AG04449 (cell line): ENCODE measurements at regions not wholly inside any gene's neighbourhood (a gene's known extent, or its start where the extent isn't known, plus 50 kb on each side); places are given as distances from the start of the nearest gene placed in this dataset.

Source experiments
- CTCF ChIA-PET: fragments of 350-600 bp; formaldehyde crosslinking; extraction: SDS; loops from one replicate; lab custom pipeline; 2021; ENCODE audit warnings: antibody characterized with exemption; lab: Yijun Ruan, JAX
- POLR2A ChIA-PET: fragments of 400-600, 350-600 bp; formaldehyde crosslinking; extraction: SDS; loops from one replicate; lab custom pipeline; 2020; ENCODE audit warnings: antibody characterized with exemption, inconsistent platforms; lab: Yijun Ruan, JAX
- DNase-seq: peaks from one replicate; pipeline ENCODE4 v3.0.0-alpha.2; 2010; ENCODE audit warnings: low read depth, low spot score
- H3K4me3 ChIP-seq: 2 replicates; pipeline ENCODE4 v1.5.1; 2011; ENCODE audit warnings: low read depth, mild to moderate bottlenecking, control low read depth, low read length
- CTCF ChIP-seq: IDR thresholded peaks from one replicate; pipeline ENCODE4 v1.5.1; 2011; ENCODE audit warnings: mild to moderate bottlenecking, moderate library complexity, low read length, control low read depth, inconsistent platforms; ENCODE audit not compliant: insufficient read depth; ENCODE audit errors: missing control alignments

- no peak overlapping the region for H3K4me3 ChIP-seq
- DNase-seq: no peak
- ChIA-PET POLR2A (no interaction called here), CTCF (no interaction called here)
- TF ChIP-seq CTCF: no peak
Observed at GRCh38 chr2:217415316-217415715, 555.5 kb upstream of the TNP1 start.

- no peak for TF ChIP-seq CTCF
- DNase-seq: no peak
- CTCF ChIA-PET: no interaction called here
- POLR2A ChIA-PET: no interaction called here
- no peak overlapping the region for H3K4me3 ChIP-seq
Observed at GRCh38 chr2:217414429-217414828, 554.6 kb upstream of the TNP1 start.

GRCh38 chr2:217413193-217413592 is 553.3 kb upstream of the TNP1 start:
- H3K4me3 ChIP-seq: no peak overlapping the region
- ChIA-PET CTCF (interaction anchor here (1.2 kb wide), 1 partner anchor 54 kb away, joined by 3 read pairs; no protein-coding TSS in a partner anchor), POLR2A (interaction anchor here (0.7 kb wide), 1 partner anchor 19 kb away, joined by 4 read pairs; no protein-coding TSS in a partner anchor)
- no peak for TF ChIP-seq CTCF
- peak; percentile 54 for DNase-seq

GRCh38 chr2:217412721-217413120 is 552.9 kb upstream of the TNP1 start:
- H3K4me3 ChIP-seq: no peak overlapping the region
- ChIA-PET POLR2A (interaction anchor here (0.7 kb wide), 1 partner anchor 19 kb away, joined by 4 read pairs; no protein-coding TSS in a partner anchor), CTCF (interaction anchor here (1.2 kb wide), 1 partner anchor 54 kb away, joined by 3 read pairs; no protein-coding TSS in a partner anchor)
- no peak for TF ChIP-seq CTCF
- DNase-seq: no peak

- no peak overlapping the region for H3K4me3 ChIP-seq
- ChIA-PET POLR2A (no interaction called here), CTCF (no interaction called here)
- no peak for TF ChIP-seq CTCF
- no peak for DNase-seq
Observed at GRCh38 chr2:217412277-217412676, 552.4 kb upstream of the TNP1 start.

GRCh38 chr2:217410681-217410960 is 550.8 kb upstream of the TNP1 start:
- no peak for DNase-seq
- TF ChIP-seq CTCF: no peak
- CTCF ChIA-PET: no interaction called here
- no peak overlapping the region for H3K4me3 ChIP-seq
- POLR2A ChIA-PET: no interaction called here
